H1 (cell line): ENCODE measurements at regions not wholly inside any gene's neighbourhood (a gene's known extent, or its start where the extent isn't known, plus 50 kb on each side); places are given as distances from the start of the nearest gene placed in this dataset.

Source experiments
- BACH1 ChIP-seq: IDR thresholded peaks from 2 replicates; pipeline ENCODE4 v1.6.1; 2012; ENCODE audit warnings: low read length, improper control_type of control experiment
- FOSL1 ChIP-seq: IDR thresholded peaks from 2 replicates; pipeline ENCODE4 v1.6.1; 2011; ENCODE audit warnings: mild to moderate bottlenecking, low read depth, low read length, moderate library complexity; ENCODE audit not compliant: insufficient read depth
- GABPA ChIP-seq: IDR thresholded peaks from 2 replicates; pipeline ENCODE4 v1.6.1; 2011; ENCODE audit warnings: mild to moderate bottlenecking, low read length, moderate library complexity, borderline replicate concordance; ENCODE audit not compliant: insufficient read depth
- NRF1 ChIP-seq: IDR thresholded peaks from 2 replicates; pipeline ENCODE4 v1.6.1; 2011; ENCODE audit warnings: mild to moderate bottlenecking, low read depth, low read length, improper control_type of control experiment
- TF ChIP-seq, protein P1 (sequence below), 3 experiments: IDR thresholded peaks; 1 replicate in 2 of 3; 2 replicates in 1 of 3; pipeline versions ENCODE4 v1.5.1 to v1.6.1; 2011; ENCODE audit warnings: low read length in 3 of 3, mild to moderate bottlenecking in 3 of 3, inconsistent platforms in 2 of 3, low read depth in 1 of 3, moderate library complexity in 1 of 3; ENCODE audit not compliant: insufficient read depth in 1 of 3; ENCODE audit errors: control extremely low read depth in 1 of 3

DNA sequence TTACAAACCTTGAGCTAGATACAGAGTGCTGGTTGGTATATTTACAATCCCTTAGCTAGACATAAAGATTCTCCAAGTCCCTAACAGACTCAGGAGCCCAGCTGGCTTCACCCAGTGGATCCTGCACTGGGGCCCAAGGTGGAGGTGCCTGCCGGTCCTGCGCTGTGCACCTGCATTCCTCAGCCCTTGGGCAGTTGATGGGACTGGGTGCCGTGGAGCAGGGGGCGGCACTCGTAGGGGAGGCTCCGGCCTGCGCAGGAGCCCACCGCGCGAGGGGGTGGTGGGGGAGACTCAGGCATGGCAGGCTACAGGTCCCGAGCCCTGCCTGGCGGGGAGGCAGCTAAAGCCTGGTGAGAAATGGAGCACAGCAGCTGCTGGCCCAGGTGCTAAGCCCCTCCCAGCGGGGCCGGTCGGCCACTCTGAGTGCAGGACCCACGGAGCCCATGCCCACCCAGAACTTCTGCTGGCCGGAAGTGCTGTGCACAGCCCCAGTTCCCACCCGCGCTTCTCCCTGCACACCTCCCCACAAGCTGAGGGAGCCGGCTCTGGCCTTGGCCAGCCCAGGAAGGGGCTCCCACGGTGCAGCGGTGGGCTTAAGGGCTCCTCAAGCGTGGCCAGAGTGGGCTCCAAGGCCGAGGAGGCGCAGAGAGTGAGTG is 1464.7 kb downstream of the EFNA5 start (continued):
- TF ChIP-seq GABPA (no peak), BACH1 (no peak), NRF1 (no peak), FOSL1 (no peak)
- TF ChIP-seq, protein P1, sequence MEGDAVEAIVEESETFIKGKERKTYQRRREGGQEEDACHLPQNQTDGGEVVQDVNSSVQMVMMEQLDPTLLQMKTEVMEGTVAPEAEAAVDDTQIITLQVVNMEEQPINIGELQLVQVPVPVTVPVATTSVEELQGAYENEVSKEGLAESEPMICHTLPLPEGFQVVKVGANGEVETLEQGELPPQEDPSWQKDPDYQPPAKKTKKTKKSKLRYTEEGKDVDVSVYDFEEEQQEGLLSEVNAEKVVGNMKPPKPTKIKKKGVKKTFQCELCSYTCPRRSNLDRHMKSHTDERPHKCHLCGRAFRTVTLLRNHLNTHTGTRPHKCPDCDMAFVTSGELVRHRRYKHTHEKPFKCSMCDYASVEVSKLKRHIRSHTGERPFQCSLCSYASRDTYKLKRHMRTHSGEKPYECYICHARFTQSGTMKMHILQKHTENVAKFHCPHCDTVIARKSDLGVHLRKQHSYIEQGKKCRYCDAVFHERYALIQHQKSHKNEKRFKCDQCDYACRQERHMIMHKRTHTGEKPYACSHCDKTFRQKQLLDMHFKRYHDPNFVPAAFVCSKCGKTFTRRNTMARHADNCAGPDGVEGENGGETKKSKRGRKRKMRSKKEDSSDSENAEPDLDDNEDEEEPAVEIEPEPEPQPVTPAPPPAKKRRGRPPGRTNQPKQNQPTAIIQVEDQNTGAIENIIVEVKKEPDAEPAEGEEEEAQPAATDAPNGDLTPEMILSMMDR (IDR thresholded peaks at IDR 0.05; ENCODE audit: control extremely low read depth in 1 of 3, insufficient read depth in 1 of 3, low read depth in 1 of 3, low read length in 3 of 3) = no peak
